Renal cortex interstitium (tissue), 11 donors: ENCODE measurements at regions not wholly inside any gene's neighbourhood (a gene's known extent, or its start where the extent isn't known, plus 50 kb on each side); places are given as distances from the start of the nearest gene placed in this dataset.

Experiments
- DNase-seq, 11 donors: peaks; one replicate each; pipeline ENCODE4 v3.0.0-alpha.2; 2013; ENCODE audit warnings: low read depth in 9 of 11, low spot score in 4 of 11; ENCODE audit errors: extremely low read depth in 1 of 11

DNA sequence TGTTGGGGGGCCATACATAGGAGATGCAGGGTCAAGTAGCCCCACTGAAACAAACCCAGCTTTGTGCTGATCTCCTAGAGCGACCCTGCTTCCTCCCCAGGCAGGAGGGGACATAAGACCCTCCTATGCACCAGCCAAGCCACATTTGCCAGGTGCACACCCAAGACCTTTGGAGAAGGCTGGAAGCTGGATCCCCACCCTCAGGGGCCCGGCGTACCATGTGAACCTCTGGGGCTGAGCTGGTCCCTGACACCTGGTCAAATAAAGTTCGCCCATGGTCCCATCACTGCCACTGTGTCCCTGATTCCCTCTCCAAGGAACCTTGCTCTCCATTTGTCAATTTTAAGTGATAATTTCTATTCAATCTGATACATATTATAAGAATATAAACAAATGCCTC lies 162.1 kb upstream of the VASH1 start:
- DNase-seq: no peak

DNA sequence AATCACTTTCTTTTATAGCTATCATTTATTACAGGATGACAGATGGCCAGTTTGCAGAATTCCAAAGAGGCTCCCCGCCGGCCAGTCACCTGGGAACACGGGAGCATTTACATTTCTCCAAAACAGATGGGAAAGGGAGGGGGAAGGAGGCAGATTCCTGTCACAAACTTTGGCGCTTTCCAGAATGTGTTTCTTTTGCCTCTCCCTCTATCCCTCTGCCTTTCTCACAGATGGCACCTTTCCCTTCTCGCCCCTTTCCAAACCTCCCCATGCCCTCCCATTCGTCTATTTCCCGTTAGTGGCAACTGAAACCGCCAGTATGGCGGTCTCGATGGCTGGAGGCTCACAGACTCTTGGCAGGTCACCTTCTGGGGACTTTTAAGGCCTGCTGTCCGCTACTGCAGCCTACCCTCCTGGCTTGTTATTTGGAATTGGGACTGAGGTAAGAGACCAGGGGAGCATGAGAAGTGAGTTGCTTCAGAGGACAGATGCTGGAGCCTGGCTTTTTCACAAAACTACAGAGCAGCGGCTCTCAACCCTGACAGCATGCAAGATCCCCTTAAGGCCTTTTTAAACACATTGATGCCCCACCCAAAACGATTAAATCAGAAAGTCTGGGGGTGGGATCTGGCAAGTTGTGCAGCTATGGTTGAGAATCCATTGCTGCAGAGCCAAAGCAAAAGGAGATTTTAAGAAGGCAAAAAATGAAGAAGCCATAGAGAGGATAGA lies 161.5 kb upstream of the VASH1 start:
- DNase-seq: no peak

DNA sequence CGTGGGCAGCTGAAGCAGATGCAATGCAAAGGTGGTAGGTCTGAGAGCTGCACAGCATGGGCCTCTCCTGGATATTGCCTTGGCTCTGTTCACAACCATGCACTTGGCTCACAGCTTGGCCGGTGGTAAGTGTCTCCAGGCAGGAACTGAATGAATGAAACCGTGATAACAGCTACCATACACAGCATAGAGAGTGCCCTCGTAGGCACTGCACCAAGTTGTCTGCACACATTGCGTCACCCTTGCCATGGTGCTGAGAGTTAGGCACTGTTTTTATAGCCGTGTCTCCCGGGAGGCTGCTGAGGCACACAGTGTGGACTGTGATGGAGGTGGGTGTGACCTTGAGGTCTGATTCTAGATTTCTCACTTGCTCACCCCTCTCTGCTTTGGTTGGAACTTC lies 157.6 kb upstream of the VASH1 start:
- no peak for DNase-seq

DNA sequence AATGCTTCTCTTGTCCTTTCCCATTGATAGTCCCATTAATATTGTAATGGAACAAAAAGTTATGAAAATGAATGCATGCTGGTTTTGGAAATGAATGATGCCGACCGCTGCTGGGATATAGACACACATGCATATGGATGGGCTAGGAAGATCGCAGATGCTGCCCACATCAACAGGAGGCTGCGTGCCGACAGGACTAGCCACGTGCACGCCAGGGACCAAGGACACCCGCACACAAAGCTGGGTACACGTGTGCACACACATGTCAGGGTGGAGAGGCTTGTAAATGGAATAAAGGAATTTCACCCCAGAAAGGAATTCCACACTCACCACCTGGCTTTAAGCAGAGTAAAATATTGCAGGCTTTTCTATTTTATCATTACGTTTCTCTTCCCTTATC lies 153.8 kb upstream of the VASH1 start:
- DNase-seq: no peak

DNA sequence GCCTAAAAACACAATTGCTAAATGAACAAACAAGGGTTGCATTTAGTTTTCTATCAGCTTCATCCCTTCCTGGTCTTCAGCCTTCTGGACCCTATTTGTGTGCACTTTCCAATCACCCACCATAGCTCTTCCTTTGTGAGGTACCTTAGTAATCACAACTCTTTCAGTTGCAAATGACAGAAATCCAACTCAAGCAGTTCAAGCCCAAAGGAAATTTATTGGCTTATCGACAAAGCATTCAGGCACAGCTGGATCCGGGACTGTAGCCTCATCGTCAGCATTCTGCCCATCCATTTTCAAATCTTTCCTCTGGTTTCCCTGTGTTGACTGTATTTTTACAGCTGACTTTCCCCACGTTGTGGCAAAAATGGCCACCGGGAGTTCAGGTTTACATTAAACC lies 148.6 kb upstream of the VASH1 start:
- DNase-seq: no peak

DNA sequence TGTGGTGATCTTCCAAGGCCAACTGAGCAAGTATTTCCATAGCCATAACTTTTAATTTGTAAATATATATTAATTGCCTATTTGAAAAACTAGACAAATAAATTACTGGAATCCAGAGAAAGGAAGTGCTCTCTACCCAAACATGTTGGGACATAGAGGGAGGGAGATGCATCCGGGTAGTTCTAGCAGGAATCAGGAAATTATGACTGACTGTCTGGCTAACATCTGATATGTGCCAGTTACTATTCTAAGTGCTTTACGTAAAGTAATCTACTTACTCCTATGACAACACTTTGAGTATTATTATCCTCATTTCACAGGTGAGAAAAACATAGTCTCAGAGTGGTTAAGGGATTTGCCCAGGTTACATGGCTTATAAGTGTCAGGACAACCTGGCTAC lies 147.7 kb upstream of the VASH1 start:
- DNase-seq: no peak

DNA sequence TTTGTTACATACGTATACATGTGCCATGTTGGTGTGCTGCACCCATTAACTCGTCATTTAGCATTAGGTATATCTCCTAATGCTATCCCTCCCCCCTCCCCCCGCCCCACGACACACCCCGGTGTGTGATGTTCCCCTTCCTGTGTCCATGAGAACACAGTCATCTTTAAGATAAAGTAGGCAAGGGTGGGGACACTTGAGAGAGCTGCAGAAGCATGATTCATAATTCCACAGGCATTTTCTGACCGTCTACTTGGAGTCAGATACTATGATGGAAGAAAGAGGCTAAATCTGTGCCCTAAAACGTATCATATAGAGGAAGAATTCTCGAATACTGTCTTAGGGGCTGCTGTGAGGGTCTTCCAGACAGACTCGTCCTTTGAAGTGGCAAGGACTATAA lies 145.9 kb upstream of the VASH1 start:
- no peak for DNase-seq

DNA sequence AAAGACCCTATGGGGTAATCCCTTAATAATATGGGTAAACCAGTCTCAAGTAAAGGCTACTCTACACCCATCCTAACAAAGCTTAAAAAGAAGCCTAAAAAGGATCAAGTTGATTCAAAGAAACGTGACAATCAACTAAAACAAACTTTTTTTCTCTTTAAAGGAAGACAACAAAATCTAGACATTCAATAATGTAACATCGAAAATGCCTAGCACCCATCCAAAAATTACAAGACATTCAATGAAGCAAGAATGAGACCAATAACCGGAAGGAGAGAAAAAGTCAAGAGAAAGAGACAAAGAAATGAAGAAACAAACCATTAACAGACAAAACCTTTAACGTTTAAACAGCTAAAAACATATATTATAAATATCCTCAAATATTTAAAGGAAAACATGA lies 143.8 kb upstream of the VASH1 start:
- no peak for DNase-seq

DNA sequence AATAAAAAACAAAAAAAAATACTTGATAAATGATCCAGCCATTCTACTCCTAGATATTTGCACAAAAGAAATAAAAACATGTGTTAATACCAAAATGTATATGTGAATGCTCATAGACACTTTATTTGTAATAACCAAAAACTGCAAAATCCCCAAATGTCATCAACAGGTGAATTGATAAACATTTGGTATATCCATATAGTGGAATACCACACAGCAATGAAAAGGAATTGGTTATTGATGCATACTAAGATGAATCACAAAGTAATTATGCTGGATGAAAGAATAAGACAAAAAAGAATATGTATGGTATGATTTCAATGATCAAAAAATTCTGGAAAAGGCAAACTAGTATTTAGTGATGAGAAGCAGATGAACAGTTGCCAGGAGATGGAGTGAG lies 124.7 kb upstream of the VASH1 start:
- DNase-seq: no peak

DNA sequence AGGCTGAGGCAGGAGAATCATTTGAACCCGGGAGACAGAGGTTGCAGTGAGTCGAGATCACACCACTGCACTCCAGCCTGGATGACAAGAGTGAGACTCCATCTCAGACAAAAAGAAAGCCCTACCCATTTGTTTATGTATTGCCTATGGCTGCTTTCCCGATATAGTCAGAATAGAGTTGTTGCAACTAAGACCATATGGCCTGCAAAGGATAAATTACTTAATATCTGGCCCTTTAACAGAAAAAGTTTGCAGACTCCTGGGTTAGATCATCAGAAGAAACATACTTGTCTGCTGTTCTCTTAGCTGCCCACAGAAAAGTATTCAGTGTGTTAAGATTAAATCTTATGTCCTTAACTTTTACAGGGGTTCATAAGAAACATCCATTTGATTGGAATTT lies 122.4 kb upstream of the VASH1 start:
- DNase-seq: no peak

DNA sequence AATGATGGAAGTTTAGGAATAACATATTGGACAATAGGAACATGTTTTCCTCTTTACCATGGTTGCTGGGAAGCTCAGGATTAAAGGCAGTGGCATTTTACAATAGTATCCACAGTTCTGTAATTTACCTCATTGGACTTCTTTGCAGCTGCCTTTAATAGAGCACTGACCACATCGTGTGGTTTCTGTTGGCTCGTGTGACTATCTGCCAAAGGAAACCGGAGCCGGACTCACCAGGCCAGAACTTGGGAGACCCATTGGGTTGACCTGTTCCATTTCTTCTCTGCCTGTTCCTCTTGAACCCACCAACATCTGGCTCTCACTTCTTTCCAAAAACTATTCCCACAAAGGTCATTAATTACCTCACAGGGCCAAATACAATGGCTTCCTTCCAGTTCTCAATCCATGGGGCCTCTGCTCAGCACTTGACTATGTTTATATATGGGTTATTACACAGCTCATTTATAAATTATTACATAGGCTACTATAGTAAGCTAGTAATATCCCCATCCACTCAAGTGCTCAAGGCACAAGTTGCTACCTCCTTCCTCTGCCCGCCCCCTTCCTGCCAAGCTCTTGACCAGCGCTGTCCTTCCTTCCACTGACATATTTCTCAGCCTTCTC lies 121.5 kb upstream of the VASH1 start:
- no peak for DNase-seq

DNA sequence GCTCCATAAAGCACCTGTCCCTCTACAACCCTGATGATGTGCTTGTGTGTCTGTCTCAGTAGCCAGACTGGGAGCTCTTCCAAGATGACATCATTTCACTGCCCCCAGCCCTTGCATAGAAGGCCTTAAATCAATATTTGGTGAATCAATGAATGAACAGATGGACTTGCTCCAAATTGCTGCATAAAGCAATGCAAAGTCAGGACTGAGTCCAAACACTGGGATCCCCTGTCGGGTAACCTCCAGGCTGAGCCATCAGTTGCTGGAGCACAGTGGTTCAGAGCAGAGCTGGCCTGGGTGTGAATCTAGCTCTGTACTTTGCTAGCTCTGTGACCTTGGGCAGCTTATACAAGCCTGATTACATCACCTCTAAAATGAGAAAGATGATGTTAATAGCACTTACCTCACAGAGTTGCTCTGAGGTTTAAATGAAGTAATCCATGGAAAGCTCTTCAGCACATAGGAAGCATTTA lies 120.3 kb upstream of the VASH1 start:
- DNase-seq: no peak

DNA sequence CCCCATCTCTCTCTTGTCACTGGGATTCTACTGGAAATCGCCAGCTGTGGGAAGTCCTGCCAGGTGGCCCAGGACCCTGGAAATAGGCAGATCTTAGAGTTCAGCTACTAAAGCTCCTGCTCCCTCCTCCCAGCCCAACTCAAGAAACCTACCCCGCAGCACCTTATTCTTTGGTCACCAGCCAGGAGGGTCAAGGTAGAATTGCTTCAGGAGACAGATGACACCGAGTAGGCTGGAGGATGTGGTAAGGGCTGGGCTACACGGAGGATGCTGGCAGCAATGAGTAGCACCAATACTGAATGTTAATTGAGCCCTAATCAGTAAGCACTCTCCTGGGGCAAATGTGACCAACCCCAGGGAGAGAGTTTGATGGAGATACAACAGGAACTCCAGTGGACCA lies 119.7 kb upstream of the VASH1 start:
- no peak for DNase-seq

DNA sequence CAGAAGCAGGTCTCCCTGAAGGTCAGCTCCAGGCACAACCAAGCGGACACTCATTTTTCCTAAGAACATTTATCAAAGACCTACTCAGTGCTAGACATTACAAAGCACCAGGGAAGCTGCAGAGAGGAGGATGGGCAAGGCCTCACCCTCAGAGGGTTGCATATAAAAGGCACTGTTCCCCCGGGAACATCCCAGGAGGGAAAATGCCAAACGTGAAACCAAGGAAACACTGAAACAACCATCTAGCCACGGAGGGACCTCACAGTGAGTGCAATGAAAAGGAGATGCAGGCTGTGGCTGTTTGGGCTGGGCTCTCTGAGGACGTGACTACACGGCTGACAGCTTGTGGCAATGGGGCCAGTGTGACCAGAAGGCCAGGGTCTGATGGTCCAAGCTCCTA lies 117.4 kb upstream of the VASH1 start:
- DNase-seq: no peak

DNA sequence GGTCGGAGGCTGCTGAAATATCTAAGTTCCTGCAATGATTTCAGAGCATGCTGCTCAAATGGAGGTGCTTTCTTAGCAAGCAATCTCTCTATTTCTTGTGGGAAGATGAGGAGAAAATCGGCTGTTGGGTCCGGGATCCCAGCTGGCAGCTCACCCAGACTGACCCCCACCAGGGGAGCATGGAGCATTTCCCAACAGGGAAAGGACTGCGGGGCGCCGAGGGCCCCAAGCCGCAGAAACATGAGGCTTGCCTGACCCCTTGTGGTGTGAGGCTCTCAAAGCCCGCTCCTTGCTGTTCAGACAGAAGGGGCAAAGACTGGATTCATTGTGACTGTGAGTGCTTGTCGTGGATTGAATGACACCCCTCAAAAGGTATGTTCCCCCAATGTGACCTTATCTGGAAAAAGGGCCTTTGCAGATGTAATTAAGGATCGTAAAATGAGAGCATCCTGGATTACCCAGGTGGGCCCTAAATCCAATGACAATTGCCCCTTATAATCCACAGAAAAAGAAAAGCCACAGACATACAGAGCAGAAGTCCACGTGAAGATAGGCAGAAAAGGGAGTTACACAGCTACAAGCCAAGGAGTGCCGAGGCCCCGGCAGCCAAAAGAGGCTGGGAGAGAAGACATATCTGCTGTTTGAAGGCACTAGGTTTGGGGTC lies 116.3 kb upstream of the VASH1 start:
- peak in 5 of 11 donors; percentile 13 to 32 (median 25) for DNase-seq

DNA sequence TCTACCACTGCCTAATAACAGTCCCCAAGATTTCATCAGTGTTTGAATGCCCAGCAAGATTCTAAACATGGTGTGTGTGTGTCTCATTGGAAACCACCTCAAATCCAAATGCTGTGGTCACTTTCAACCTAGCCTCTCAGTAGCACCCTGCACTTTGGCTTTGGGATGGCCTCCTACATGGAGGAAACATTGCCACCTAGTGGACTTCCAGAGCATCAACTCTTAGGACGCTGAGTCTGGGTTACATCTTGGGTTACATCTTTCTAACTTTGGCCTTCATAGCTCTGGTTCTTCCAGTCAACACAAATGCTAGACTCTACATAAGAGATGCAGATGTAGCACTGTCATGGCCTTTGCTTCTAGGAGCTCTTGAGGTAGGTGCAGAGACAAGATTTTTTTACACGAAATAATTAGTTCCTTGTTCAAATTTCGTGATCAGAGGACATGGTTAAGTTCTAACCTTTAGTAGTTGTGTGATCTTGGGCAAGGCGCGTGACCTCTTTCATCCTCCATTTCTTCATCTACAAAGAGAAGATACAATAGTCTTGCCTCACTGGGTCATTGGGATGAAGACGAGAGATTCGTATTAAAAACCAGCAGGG lies 113.5 kb upstream of the VASH1 start:
- peak in 9 of 11 donors; percentile 21 to 57 (median 40) for DNase-seq

DNA sequence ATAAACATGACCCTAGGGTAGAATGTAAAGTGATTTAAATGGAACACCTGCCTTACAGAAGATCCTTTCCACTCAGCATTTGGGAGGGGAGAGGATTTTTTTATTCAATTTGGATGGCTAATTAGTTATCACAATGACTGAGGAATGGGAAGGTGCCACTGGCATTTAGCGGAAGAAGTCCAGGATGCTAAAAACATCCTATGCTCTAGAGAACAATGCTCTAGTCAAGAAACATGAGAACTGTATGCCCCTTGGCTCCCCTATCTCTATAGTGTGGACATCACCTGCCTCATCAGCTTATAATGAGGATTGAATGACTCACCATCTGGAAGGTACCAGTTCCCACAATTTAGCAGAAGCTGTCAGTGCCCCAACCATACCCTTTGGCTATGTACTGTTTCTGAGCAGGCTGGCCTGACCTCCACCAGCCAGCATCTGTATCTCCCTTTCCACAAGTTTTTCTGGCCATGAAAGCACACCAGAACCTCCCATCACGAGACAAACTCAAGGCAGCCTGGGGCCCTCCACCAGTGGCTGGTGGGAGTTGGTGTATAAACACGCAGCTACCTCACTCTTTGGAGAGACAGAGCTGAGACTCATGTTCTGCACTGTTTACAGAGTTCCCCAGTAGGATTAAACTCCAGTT lies 109.7 kb upstream of the VASH1 start:
- DNase-seq: no peak

DNA sequence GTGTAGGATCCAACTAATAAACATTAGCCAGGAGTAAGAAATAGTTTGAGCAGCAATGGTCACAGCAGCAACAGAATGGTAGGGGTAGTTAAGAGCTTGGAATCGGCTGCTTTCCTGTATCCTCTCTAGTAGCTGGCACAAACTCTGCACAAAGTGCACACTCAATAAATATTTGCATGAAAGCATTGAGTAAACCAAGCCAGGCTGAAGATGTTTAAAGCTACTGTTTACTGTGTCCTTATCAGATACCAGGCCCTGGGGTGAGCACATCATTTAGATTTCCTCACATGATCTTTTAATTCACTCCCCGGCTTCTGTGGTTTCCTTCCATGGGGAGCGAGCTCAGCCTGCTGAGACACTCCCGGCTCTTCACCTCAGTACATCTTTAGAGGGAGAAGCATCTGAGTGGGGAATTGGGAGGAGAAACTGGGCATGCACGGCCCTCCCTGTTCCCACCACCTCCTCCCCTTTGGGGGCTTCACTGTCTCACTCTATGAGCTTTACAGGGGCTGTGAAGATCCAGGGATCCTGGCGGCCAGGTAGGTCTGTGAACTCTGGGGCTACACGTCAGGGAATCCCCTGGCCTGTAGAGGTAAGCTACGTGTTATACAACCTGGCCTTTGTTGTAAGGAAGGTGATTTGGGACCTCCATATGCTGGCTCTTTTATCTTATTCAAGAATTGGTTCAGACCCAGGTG lies 107.2 kb upstream of the VASH1 start:
- DNase-seq: no peak

DNA sequence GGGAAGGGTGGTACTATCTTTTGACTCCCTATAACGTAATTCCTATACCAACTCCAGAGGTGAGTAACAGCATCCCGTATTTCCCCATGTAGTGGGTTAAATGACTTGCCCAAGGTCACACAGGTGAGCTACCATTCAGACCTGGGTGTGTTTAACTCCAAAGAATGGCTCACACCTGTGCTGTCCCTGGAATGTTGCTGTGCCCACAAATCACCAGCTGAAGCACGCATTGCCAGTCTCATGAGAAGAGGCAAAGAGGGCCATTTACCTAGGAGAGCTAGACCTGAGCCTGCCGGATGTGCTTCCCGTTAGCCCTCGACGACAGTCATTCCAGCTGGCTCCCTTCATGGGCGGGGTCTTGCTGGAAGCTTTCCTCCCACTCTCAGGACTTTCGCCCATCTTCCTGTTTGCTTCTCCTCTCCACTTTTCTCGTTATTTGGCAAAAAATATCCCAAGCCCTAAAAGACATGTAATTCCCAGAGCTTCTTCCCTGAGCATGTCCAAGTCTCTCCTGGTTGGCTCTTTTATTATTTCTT lies 106.6 kb upstream of the VASH1 start:
- peak in 7 of 11 donors; percentile 21 to 46 (median 26) for DNase-seq
